H9 (cell line): ENCODE measurements at regions not wholly inside any gene's neighbourhood (a gene's known extent, or its start where the extent isn't known, plus 50 kb on each side); places are given as distances from the start of the nearest gene placed in this dataset.
"Not testable (repeated sequence)": the region's sequence is repeated elsewhere in the genome, so short reads cannot be mapped to it uniquely, and the experiment has no call there.

ENCODE experiments used
- DNase-seq: peaks from one replicate; pipeline ENCODE4 v3.0.0-alpha.2; 2017
- H2AFZ ChIP-seq: one replicate; pipeline ENCODE4 v1.6.1; 2013; ENCODE audit warnings: mild to moderate bottlenecking, low read length, control low read depth, moderate library complexity
- H2AK5ac ChIP-seq: 2 replicates; pipeline ENCODE4 v1.6.1; 2013; ENCODE audit warnings: low read length, control low read depth, mixed read lengths; ENCODE audit not compliant: insufficient read length
- H2BK120ac ChIP-seq: one replicate; pipeline ENCODE4 v1.6.1; 2013; ENCODE audit warnings: low read depth, mild to moderate bottlenecking, low read length, control low read depth, inconsistent platforms; ENCODE audit not compliant: poor library complexity, severe bottlenecking
- H2BK12ac ChIP-seq: 2 replicates; pipeline ENCODE4 v1.6.1; 2013; ENCODE audit warnings: low read length, control low read depth, mixed read lengths, low read depth; ENCODE audit not compliant: insufficient read length
- H2BK15ac ChIP-seq: 2 replicates; pipeline ENCODE4 v1.6.1; 2013; ENCODE audit warnings: low read depth, low read length, control low read depth
- H2BK20ac ChIP-seq: one replicate; pipeline ENCODE4 v1.6.1; 2013; ENCODE audit warnings: low read depth, mild to moderate bottlenecking, low read length, control low read depth, inconsistent platforms; ENCODE audit not compliant: poor library complexity, severe bottlenecking
- H2BK5ac ChIP-seq: 2 replicates; pipeline ENCODE4 v1.6.1; 2013; ENCODE audit warnings: low read length, control low read depth, mixed read lengths; ENCODE audit not compliant: insufficient read length
- H3K14ac ChIP-seq: 2 replicates; pipeline ENCODE4 v1.6.1; 2013; ENCODE audit warnings: low read length, control low read depth; ENCODE audit not compliant: insufficient read depth
- H3K18ac ChIP-seq: 2 replicates; pipeline ENCODE4 v1.6.1; 2013; ENCODE audit warnings: low read depth, mild to moderate bottlenecking, mixed read lengths, low read length, control low read depth; ENCODE audit not compliant: insufficient read length
- H3K23ac ChIP-seq: 2 replicates; pipeline ENCODE4 v1.6.1; 2013; ENCODE audit warnings: low read length, control low read depth, mixed read lengths, low read depth; ENCODE audit not compliant: insufficient read length
- H3K23me2 ChIP-seq: 2 replicates; pipeline ENCODE4 v1.6.1; 2013; ENCODE audit warnings: low read depth, mild to moderate bottlenecking, mixed read lengths, low read length, control low read depth; ENCODE audit not compliant: insufficient read length, poor library complexity, severe bottlenecking
- H3K27ac ChIP-seq: 2 replicates; pipeline ENCODE4 v1.5.1; 2013; ENCODE audit warnings: low read length, control low read depth, mixed read lengths, low read depth; ENCODE audit not compliant: insufficient read length
- H3K27me3 ChIP-seq: 2 replicates; pipeline ENCODE4 v1.6.1; 2013; ENCODE audit warnings: low read length, control low read depth, inconsistent platforms; ENCODE audit not compliant: insufficient read depth
- H3K4ac ChIP-seq: 2 replicates; pipeline ENCODE4 v1.6.1; 2013; ENCODE audit warnings: low read depth, mild to moderate bottlenecking, control low read depth, inconsistent platforms, low read length, moderate library complexity
- H3K4me1 ChIP-seq: 2 replicates; pipeline ENCODE4 v1.6.1; 2013; ENCODE audit warnings: low read length, control low read depth, inconsistent platforms; ENCODE audit not compliant: insufficient read depth
- H3K4me2 ChIP-seq: 2 replicates; pipeline ENCODE4 v1.6.1; 2013; ENCODE audit warnings: low read length, control low read depth, mixed read lengths; ENCODE audit not compliant: insufficient read length, insufficient read depth
- H3K56ac ChIP-seq: 2 replicates; pipeline ENCODE4 v1.6.1; 2013; ENCODE audit warnings: low read depth, mild to moderate bottlenecking, mixed read lengths, low read length, control low read depth; ENCODE audit not compliant: insufficient read length
- H3K79me1 ChIP-seq: 2 replicates; pipeline ENCODE4 v1.6.1; 2013; ENCODE audit warnings: low read depth, mild to moderate bottlenecking, moderate library complexity, low read length, control low read depth, inconsistent platforms; ENCODE audit not compliant: insufficient read depth, poor library complexity, severe bottlenecking
- H3K79me2 ChIP-seq: 2 replicates; pipeline ENCODE4 v1.6.1; 2013; ENCODE audit warnings: low read length, control low read depth, inconsistent platforms; ENCODE audit not compliant: insufficient read depth
- H3K9ac ChIP-seq: 2 replicates; pipeline ENCODE4 v1.6.1; 2013; ENCODE audit warnings: low read length, control low read depth, mixed read lengths; ENCODE audit not compliant: insufficient read length; ENCODE audit errors: extremely low read depth
- H3K9me3 ChIP-seq: one replicate; pipeline ENCODE4 v1.6.1; 2013; ENCODE audit warnings: low read depth, low read length, inconsistent platforms; ENCODE audit not compliant: control insufficient read depth
- H3T11ph ChIP-seq: one replicate; pipeline ENCODE4 v1.6.1; 2013; ENCODE audit warnings: mild to moderate bottlenecking, low read length, control low read depth, inconsistent platforms
- H4K20me1 ChIP-seq: one replicate; pipeline ENCODE4 v1.6.1; 2013; ENCODE audit not compliant: control insufficient read depth, insufficient read length, insufficient read depth
- H4K5ac ChIP-seq: 2 replicates; pipeline ENCODE4 v1.6.1; 2013; ENCODE audit warnings: low read depth, mild to moderate bottlenecking, mixed read lengths, low read length, control low read depth; ENCODE audit not compliant: insufficient read length
- H4K8ac ChIP-seq: replicated peaks from 2 replicates; pipeline ENCODE4 v1.6.1; 2013; ENCODE audit warnings: low read length, control low read depth, mixed read lengths, low read depth; ENCODE audit not compliant: insufficient read length
- H4K91ac ChIP-seq: 2 replicates; pipeline ENCODE4 v1.6.1; 2013; ENCODE audit warnings: low read depth, mild to moderate bottlenecking, moderate library complexity, mixed read lengths, low read length, control low read depth; ENCODE audit not compliant: insufficient read length
- H3K27ac Mint-ChIP-seq, 3 experiments: 2 replicates in 2 of 3; 3 replicates in 1 of 3; pipeline ENCODE4 v1.8.0; 2020 to 2021; ENCODE audit warnings: mixed read lengths in 3 of 3, mild to moderate bottlenecking in 1 of 3, moderate library complexity in 1 of 3
- H3K27me3 Mint-ChIP-seq: 2 replicates; pipeline ENCODE4 v1.8.0; 2021; ENCODE audit warnings: low read depth, mild to moderate bottlenecking, moderate library complexity, mixed read lengths
- H3K36me3 Mint-ChIP-seq, 3 experiments: 2 replicates in 2 of 3; 3 replicates in 1 of 3; pipeline ENCODE4 v1.8.0; 2020 to 2021; ENCODE audit warnings: low read depth in 3 of 3, mixed read lengths in 3 of 3; ENCODE audit not compliant: insufficient read depth in 1 of 3
- H3K4me1 Mint-ChIP-seq, 2 experiments: 2 replicates each; pipeline ENCODE4 v1.8.0; 2020; ENCODE audit warnings: mixed read lengths in 2 of 2
- H3K4me3 Mint-ChIP-seq, 2 experiments: 2 replicates in 1 of 2; 3 replicates in 1 of 2; pipeline ENCODE4 v1.8.0; 2020 to 2021; ENCODE audit warnings: mild to moderate bottlenecking in 2 of 2, mixed read lengths in 2 of 2, moderate library complexity in 1 of 2
- H3K9me3 Mint-ChIP-seq, 2 experiments: 2 replicates in 1 of 2; 3 replicates in 1 of 2; pipeline ENCODE4 v1.8.0; 2020; ENCODE audit warnings: mild to moderate bottlenecking in 2 of 2, mixed read lengths in 2 of 2, moderate library complexity in 1 of 2
- WGBS: extraction: QIAGEN DNeasy Blood & Tissue Kit; methylation state at CpG from one replicate; pipeline ENCODE4 v1.1.7; 2013; ENCODE audit warnings: missing lambda C conversion rate, low lambda C conversion rate, mixed read lengths; ENCODE audit not compliant: insufficient read length; ENCODE audit errors: extremely low coverage; 5-methylcytosine and 5-hydroxymethylcytosine counted together

- H2BK5ac ChIP-seq, H3K4me3 Mint-ChIP-seq: not testable (repeated sequence)
Measured at GRCh38 chr16:29184738-29185438, 200.0 kb downstream of the LAT start.

GRCh38 chr16:29182940-29183868, 198.4 kb downstream of the LAT start:
- WGBS, result no CpG with 5 or more reads among the region's 25 CpGs
- H3K18ac ChIP-seq, H3K79me1 ChIP-seq, H3K27ac ChIP-seq, H3K14ac ChIP-seq, H2AFZ ChIP-seq, H4K91ac ChIP-seq, H2BK5ac ChIP-seq, H3K4me3 Mint-ChIP-seq, H3K23ac ChIP-seq, DNase-seq, H4K20me1 ChIP-seq, H3K27me3 ChIP-seq, H3K9me3 ChIP-seq, H3K4ac ChIP-seq, H2BK20ac ChIP-seq, H2BK15ac ChIP-seq, H2BK12ac ChIP-seq, H3K56ac ChIP-seq, H3K4me2 ChIP-seq, H3K4me1 ChIP-seq, H3K27me3 Mint-ChIP-seq, H3K9me3 Mint-ChIP-seq, H2AK5ac ChIP-seq, H3K27ac Mint-ChIP-seq, H4K5ac ChIP-seq, H3T11ph ChIP-seq, H3K36me3 Mint-ChIP-seq, H3K4me1 Mint-ChIP-seq, H2BK120ac ChIP-seq, H3K9ac ChIP-seq, H3K23me2 ChIP-seq, H3K79me2 ChIP-seq, H4K8ac ChIP-seq: not testable (repeated sequence)

More at GRCh38 chr16:29184738-29185438, 200.0 kb downstream of the LAT start:
- H3K79me1 ChIP-seq, DNase-seq, H3K27me3 Mint-ChIP-seq, H3K23me2 ChIP-seq, H4K91ac ChIP-seq, H3K4me2 ChIP-seq, H2BK120ac ChIP-seq, H2AFZ ChIP-seq, H3K56ac ChIP-seq, H3K9me3 Mint-ChIP-seq, H4K5ac ChIP-seq, H3K9ac ChIP-seq, H3K4ac ChIP-seq, H3K4me1 Mint-ChIP-seq, H2AK5ac ChIP-seq, H3K79me2 ChIP-seq, H3K14ac ChIP-seq, H3K23ac ChIP-seq, H3K9me3 ChIP-seq, H4K8ac ChIP-seq, H3K18ac ChIP-seq, H3K27me3 ChIP-seq, H2BK20ac ChIP-seq, H2BK12ac ChIP-seq, H3K4me1 ChIP-seq, H3K27ac ChIP-seq, H3K36me3 Mint-ChIP-seq, H3T11ph ChIP-seq, H2BK15ac ChIP-seq, H4K20me1 ChIP-seq, H3K27ac Mint-ChIP-seq: not testable (repeated sequence)
- WGBS, result no CpG with 5 or more reads among the region's 41 CpGs
